ENCODE measurements at regions not wholly inside any gene's neighbourhood (a gene's known extent, or its start where the extent isn't known, plus 50 kb on each side); places are given as distances from the start of the nearest gene placed in this dataset.

- TF ChIP-seq, protein P1, sequence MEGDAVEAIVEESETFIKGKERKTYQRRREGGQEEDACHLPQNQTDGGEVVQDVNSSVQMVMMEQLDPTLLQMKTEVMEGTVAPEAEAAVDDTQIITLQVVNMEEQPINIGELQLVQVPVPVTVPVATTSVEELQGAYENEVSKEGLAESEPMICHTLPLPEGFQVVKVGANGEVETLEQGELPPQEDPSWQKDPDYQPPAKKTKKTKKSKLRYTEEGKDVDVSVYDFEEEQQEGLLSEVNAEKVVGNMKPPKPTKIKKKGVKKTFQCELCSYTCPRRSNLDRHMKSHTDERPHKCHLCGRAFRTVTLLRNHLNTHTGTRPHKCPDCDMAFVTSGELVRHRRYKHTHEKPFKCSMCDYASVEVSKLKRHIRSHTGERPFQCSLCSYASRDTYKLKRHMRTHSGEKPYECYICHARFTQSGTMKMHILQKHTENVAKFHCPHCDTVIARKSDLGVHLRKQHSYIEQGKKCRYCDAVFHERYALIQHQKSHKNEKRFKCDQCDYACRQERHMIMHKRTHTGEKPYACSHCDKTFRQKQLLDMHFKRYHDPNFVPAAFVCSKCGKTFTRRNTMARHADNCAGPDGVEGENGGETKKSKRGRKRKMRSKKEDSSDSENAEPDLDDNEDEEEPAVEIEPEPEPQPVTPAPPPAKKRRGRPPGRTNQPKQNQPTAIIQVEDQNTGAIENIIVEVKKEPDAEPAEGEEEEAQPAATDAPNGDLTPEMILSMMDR (conservative IDR thresholded peaks at IDR 0.05; ENCODE audit: control insufficient read depth, insufficient read depth, low read depth, low read length) = no peak
- H3K4me3 ChIP-seq (ENCODE audit: control insufficient read depth, low read depth, low read length) = no peak overlapping the region
- DNase-seq (ENCODE audit: low read depth) = no peak
These were observed 61.5 kb upstream of the WDR75 start for GRCh38 chr2:189379731-189380261.

DNA sequence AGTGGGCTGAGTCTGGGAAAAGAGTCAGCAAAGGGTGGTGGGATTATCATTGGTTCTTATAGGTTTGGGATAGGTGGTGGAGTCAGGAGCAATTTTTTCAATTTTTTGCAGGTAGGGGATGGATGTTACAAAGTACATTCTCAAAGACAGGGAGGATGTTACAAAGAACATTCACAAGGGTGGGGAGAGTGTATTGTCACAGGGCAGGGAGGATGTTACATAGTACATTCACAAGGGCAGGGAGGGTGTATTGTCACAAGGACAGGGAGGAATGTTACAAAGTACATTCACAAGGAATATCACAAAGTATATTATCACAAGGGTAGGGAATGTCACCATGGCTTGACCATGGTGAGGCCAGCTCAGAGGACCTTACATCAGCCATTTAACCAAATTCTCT, 58.6 kb upstream of the WDR75 start:
- TF ChIP-seq, protein P1 (conservative IDR thresholded peaks at IDR 0.05; ENCODE audit: control insufficient read depth, insufficient read depth, low read depth, low read length) = no peak
- H3K4me3 ChIP-seq (ENCODE audit: control insufficient read depth, low read depth, low read length) = no peak overlapping the region

DNA sequence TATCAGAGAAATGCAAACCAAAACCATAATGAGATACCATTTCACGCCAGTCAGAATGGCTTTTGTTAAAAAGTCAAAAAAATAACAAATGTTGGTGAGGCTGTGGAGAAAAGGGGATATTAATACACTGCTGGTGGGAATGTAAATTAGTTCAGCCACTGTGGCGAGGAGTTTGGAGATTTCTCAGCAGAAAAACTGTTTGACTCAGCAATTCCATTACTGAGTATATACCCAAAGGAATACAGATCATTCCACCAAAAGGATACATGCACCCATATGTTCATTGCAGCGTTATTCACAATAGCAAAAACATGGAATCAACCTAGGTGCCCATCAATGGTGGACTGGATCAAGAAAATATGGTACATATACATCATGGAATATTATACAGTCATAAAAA, 54.5 kb upstream of the WDR75 start:
- DNase-seq (ENCODE audit: low read depth) = no peak
- TF ChIP-seq, protein P1 (conservative IDR thresholded peaks at IDR 0.05; ENCODE audit: control insufficient read depth, insufficient read depth, low read depth, low read length) = no peak
- no peak overlapping the region for H3K4me3 ChIP-seq (ENCODE audit: control insufficient read depth, low read depth, low read length)

More for the DNA sequence above, 58.6 kb upstream of the WDR75 start:
- DNase-seq (ENCODE audit: low read depth) = no peak

- TF ChIP-seq, protein P1 (conservative IDR thresholded peaks at IDR 0.05; ENCODE audit: control insufficient read depth, insufficient read depth, low read depth, low read length) = no peak
- DNase-seq (ENCODE audit: low read depth) = peak; percentile 38
These were observed 50.1 kb upstream of the WDR75 start for GRCh38 chr2:189391201-189391600.

More at GRCh38 chr2:189391201-189391600, 50.1 kb upstream of the WDR75 start:
- no peak overlapping the region for H3K4me3 ChIP-seq (ENCODE audit: control insufficient read depth, low read depth, low read length)

Measured in fibroblast of mammary gland (primary cell).